MCF 10A (cell line): ENCODE measurements at regions not wholly inside any gene's neighbourhood (a gene's known extent, or its start where the extent isn't known, plus 50 kb on each side); places are given as distances from the start of the nearest gene placed in this dataset.

Source experiments
- BruUV-seq: library from RNA; stranded (reverse); fragments of 400-500 nt; replicated peaks from 2 replicates; lab custom pipeline; 2021; lab: Mats Ljungman, UMichigan
- CTCF ChIA-PET: fragments of 300-600 bp; sonication (Branson Sonifier 250); formaldehyde crosslinking; extraction: SDS; loops from one replicate; lab custom pipeline; 2021; ENCODE audit warnings: antibody characterized with exemption, inconsistent platforms; lab: Yijun Ruan, JAX
- POLR2A ChIA-PET: fragments of 300-600, 350-650 bp; sonication (Branson Sonifier 250); formaldehyde crosslinking; extraction: SDS; loops from one replicate; lab custom pipeline; 2020; ENCODE audit warnings: antibody characterized with exemption, inconsistent platforms; lab: Yijun Ruan, JAX
- DNase-seq: peaks from one replicate; pipeline ENCODE4 v3.0.0-alpha.2; 2018; ENCODE audit not compliant: unreplicated experiment
- H3K27ac Mint-ChIP-seq: one replicate; pipeline ENCODE4 v1.8.0; 2022; ENCODE audit warnings: mild to moderate bottlenecking, low read depth, mixed read lengths; ENCODE audit not compliant: unreplicated experiment
- H3K27me3 Mint-ChIP-seq: one replicate; pipeline ENCODE4 v1.8.0; 2022; ENCODE audit warnings: mixed read lengths; ENCODE audit not compliant: insufficient read depth, unreplicated experiment
- H3K36me3 Mint-ChIP-seq: one replicate; pipeline ENCODE4 v1.8.0; 2022; ENCODE audit warnings: mild to moderate bottlenecking, moderate library complexity, mixed read lengths; ENCODE audit not compliant: insufficient read depth, unreplicated experiment
- H3K4me1 Mint-ChIP-seq: one replicate; pipeline ENCODE4 v1.8.0; 2022; ENCODE audit warnings: mixed read lengths; ENCODE audit not compliant: insufficient read depth, unreplicated experiment
- H3K4me3 Mint-ChIP-seq: one replicate; pipeline ENCODE4 v1.8.0; 2022; ENCODE audit warnings: mild to moderate bottlenecking, moderate library complexity, mixed read lengths; ENCODE audit not compliant: unreplicated experiment
- H3K9me3 Mint-ChIP-seq: one replicate; pipeline ENCODE4 v1.8.0; 2022; ENCODE audit warnings: mixed read lengths; ENCODE audit not compliant: unreplicated experiment
- CTCF ChIP-seq: fragments of 200-600 bp; IDR thresholded peaks from one replicate; pipeline ENCODE4 v1.8.0; 2022; ENCODE audit warnings: antibody characterized with exemption, mild to moderate bottlenecking; ENCODE audit not compliant: unreplicated experiment
- intact Hi-C: fragments of 100-400 bp; cut with micrococcal nuclease; formaldehyde crosslinking; loops from 2 replicates; pipeline ENCODE4 v1.14.1; 2022

GRCh38 chr2:7115364-7115763 is 198.2 kb downstream of the RNF144A start:
- ChIA-PET POLR2A (interaction anchor here (0.6 kb wide), 1 partner anchor 1722 kb away, joined by 3 read pairs; no protein-coding TSS in a partner anchor), CTCF (interaction anchor here (0.6 to 1.1 kb wide), 7 partner anchors 16 to 1943 kb away, joined by 3 to 5 read pairs (median 3); no protein-coding TSS in a partner anchor)
- Mint-ChIP-seq H3K27ac (no peak overlapping the region), H3K27me3 (peaks cover 39% of the 10 kb centered on the region), H3K9me3 (no peaks in the 10 kb centered on the region), H3K4me1 (no peaks in the 10 kb centered on the region), H3K4me3 (no peak overlapping the region), H3K36me3 (peaks cover 6% of the 10 kb centered on the region)
- no peak for DNase-seq
- BruUV-seq: no TSS peak
- no peak for TF ChIP-seq CTCF
- intact Hi-C loops: loop anchor here (10.0 kb wide), 1 partner anchor 249 kb away; no protein-coding TSS in a partner anchor

GRCh38 chr2:7115906-7116305 is 198.7 kb downstream of the RNF144A start:
- CTCF ChIA-PET: interaction anchor here (0.6 to 1.1 kb wide), 6 partner anchors 17 to 1942 kb away, joined by 3 to 5 read pairs (median 4); no protein-coding TSS in a partner anchor
- Mint-ChIP-seq H3K27ac (no peak overlapping the region), H3K4me3 (no peak overlapping the region), H3K4me1 (no peaks in the 10 kb centered on the region), H3K9me3 (no peaks in the 10 kb centered on the region), H3K36me3 (peaks cover 6% of the 10 kb centered on the region), H3K27me3 (peaks cover 39% of the 10 kb centered on the region)
- intact Hi-C loops: loop anchor here (10.0 kb wide), 1 partner anchor 249 kb away; no protein-coding TSS in a partner anchor
- BruUV-seq: no TSS peak
- POLR2A ChIA-PET: interaction anchor here (0.6 kb wide), 1 partner anchor 1721 kb away, joined by 3 read pairs; no protein-coding TSS in a partner anchor
- no peak for TF ChIP-seq CTCF
- DNase-seq: no peak

GRCh38 chr2:7116511-7116910 is 199.3 kb downstream of the RNF144A start:
- Mint-ChIP-seq H3K4me3 (no peak overlapping the region), H3K27me3 (peaks cover 39% of the 10 kb centered on the region), H3K27ac (no peak overlapping the region), H3K4me1 (no peaks in the 10 kb centered on the region), H3K36me3 (peaks cover 6% of the 10 kb centered on the region), H3K9me3 (no peaks in the 10 kb centered on the region)
- POLR2A ChIA-PET: no interaction called here
- DNase-seq: no peak
- CTCF ChIA-PET: interaction anchor here (0.6 to 1.3 kb wide), 4 partner anchors 17 to 1583 kb away, joined by 3 to 4 read pairs (median 4); no protein-coding TSS in a partner anchor
- no peak for TF ChIP-seq CTCF
- no TSS peak for BruUV-seq
- intact Hi-C loops: loop anchor here (10.0 kb wide), 1 partner anchor 248 kb away; no protein-coding TSS in a partner anchor

- CTCF ChIA-PET: interaction anchor here (0.6 to 1.3 kb wide), 4 partner anchors 20 to 931 kb away, joined by 3 to 5 read pairs (median 4); no protein-coding TSS in a partner anchor
- TF ChIP-seq CTCF: no peak
These were observed 199.9 kb downstream of the RNF144A start for GRCh38 chr2:7117076-7117475.

More at GRCh38 chr2:7117076-7117475, 199.9 kb downstream of the RNF144A start:
- Mint-ChIP-seq H3K4me1 (no peaks in the 10 kb centered on the region), H3K27ac (no peak overlapping the region), H3K9me3 (no peaks in the 10 kb centered on the region), H3K4me3 (no peak overlapping the region), H3K36me3 (peaks cover 6% of the 10 kb centered on the region), H3K27me3 (peaks cover 39% of the 10 kb centered on the region)
- intact Hi-C loops: loop anchor here (10.0 kb wide), 1 partner anchor 248 kb away; no protein-coding TSS in a partner anchor
- POLR2A ChIA-PET: no interaction called here
- no peak for DNase-seq
- BruUV-seq: no TSS peak
